SK-N-SH (cell line): ENCODE measurements at regions not wholly inside any gene's neighbourhood (a gene's known extent, or its start where the extent isn't known, plus 50 kb on each side); places are given as distances from the start of the nearest gene placed in this dataset.

Source experiments
- CHD2 ChIP-seq: fragments of 150-350 bp; IDR thresholded peaks from 2 replicates; pipeline ENCODE4 v1.6.1; 2018; ENCODE audit warnings: low read length; ENCODE audit not compliant: partially characterized antibody
- ELF1 ChIP-seq: IDR thresholded peaks from 2 replicates; pipeline ENCODE4 v1.4.0; 2012
- EP300 ChIP-seq, 2 experiments: IDR thresholded peaks; 2 replicates each; pipeline versions ENCODE4 v1.4.0 to v1.6.1; 2012; ENCODE audit warnings: borderline replicate concordance in 1 of 2, low read depth in 1 of 2, low read length in 1 of 2
- EZH2phosphoT487 ChIP-seq: fragments of 200-600 bp; sonication (generic); IDR thresholded peaks from 2 replicates; pipeline ENCODE4 v1.6.1; 2017; ENCODE audit warnings: low read depth, mixed run types, mild to moderate bottlenecking, antibody characterized with exemption, moderate library complexity, borderline replicate concordance
- FOSL2 ChIP-seq: IDR thresholded peaks from 2 replicates; pipeline ENCODE4 v1.4.0; 2012; ENCODE audit warnings: low read depth, mild to moderate bottlenecking, moderate library complexity, borderline replicate concordance
- FOXJ3 ChIP-seq: sonication (generic); formaldehyde crosslinking; IDR thresholded peaks from 2 replicates; pipeline ENCODE4 v1.5.1; 2020; ENCODE audit warnings: mild to moderate bottlenecking, missing genetic modification reagents
- FOXM1 ChIP-seq: IDR thresholded peaks from 2 replicates; pipeline ENCODE4 v1.4.0; 2012; ENCODE audit warnings: low read depth, mild to moderate bottlenecking
- GATA2 ChIP-seq: sonication (generic); formaldehyde crosslinking; IDR thresholded peaks from 2 replicates; pipeline ENCODE4 v1.5.0; 2020; ENCODE audit warnings: mild to moderate bottlenecking, missing genetic modification reagents
- JUND ChIP-seq: IDR thresholded peaks from 2 replicates; pipeline ENCODE4 v1.4.0; 2012
- MEF2A ChIP-seq: IDR thresholded peaks from 2 replicates; pipeline ENCODE4 v1.4.0; 2012; ENCODE audit warnings: low read depth, borderline replicate concordance
- MXI1 ChIP-seq: IDR thresholded peaks from 2 replicates; pipeline ENCODE4 v1.6.1; 2012; ENCODE audit warnings: mild to moderate bottlenecking, low read depth, low read length, improper control_type of control experiment
- NFIC ChIP-seq: IDR thresholded peaks from 2 replicates; pipeline ENCODE4 v1.4.0; 2012; ENCODE audit warnings: borderline replicate concordance
- NRF1 ChIP-seq: IDR thresholded peaks from 2 replicates; pipeline ENCODE4 v1.6.1; 2012; ENCODE audit warnings: low read depth, mild to moderate bottlenecking, low read length
- RAD21 ChIP-seq: IDR thresholded peaks from 2 replicates; pipeline ENCODE4 v1.6.1; 2012; ENCODE audit warnings: mild to moderate bottlenecking, low read length
- RCOR1 ChIP-seq: fragments of 150-350 bp; IDR thresholded peaks from 2 replicates; pipeline ENCODE4 v1.6.1; 2017; ENCODE audit warnings: antibody characterized with exemption, low read length
- RFX5 ChIP-seq: IDR thresholded peaks from 2 replicates; pipeline ENCODE4 v1.6.1; 2012; ENCODE audit warnings: mild to moderate bottlenecking, improper control_type of control experiment, low read length
- RXRA ChIP-seq: IDR thresholded peaks from 2 replicates; pipeline ENCODE4 v1.4.0; 2012; ENCODE audit warnings: low read depth, mild to moderate bottlenecking, borderline replicate concordance
- SIN3A ChIP-seq: IDR thresholded peaks from 2 replicates; pipeline ENCODE4 v1.6.1; 2012; ENCODE audit warnings: low read depth, mild to moderate bottlenecking, low read length, moderate library complexity, borderline replicate concordance
- SMC3 ChIP-seq: IDR thresholded peaks from 2 replicates; pipeline ENCODE4 v1.6.1; 2012; ENCODE audit warnings: low read depth, low read length, improper control_type of control experiment
- TCF12 ChIP-seq: IDR thresholded peaks from 2 replicates; pipeline ENCODE4 v1.4.0; 2012
- YY1 ChIP-seq: IDR thresholded peaks from 2 replicates; pipeline ENCODE4 v1.4.0; 2012; ENCODE audit warnings: low read depth, mild to moderate bottlenecking
- TF ChIP-seq, protein P1 (sequence below): IDR thresholded peaks from 2 replicates; pipeline ENCODE4; 2012
- TF ChIP-seq, protein P2 (sequence below): fragments of 150-350 bp; IDR thresholded peaks from 2 replicates; pipeline ENCODE4 v1.6.1; 2016; ENCODE audit warnings: mild to moderate bottlenecking, low read depth, low read length
- TF ChIP-seq, protein P3 (sequence below): IDR thresholded peaks from 2 replicates; pipeline ENCODE4 v1.4.0; 2012; ENCODE audit warnings: low read depth, borderline replicate concordance
- TF ChIP-seq, protein P4 (sequence below): fragments of 150-350 bp; IDR thresholded peaks from 2 replicates; pipeline ENCODE4 v1.6.1; 2017; ENCODE audit warnings: antibody characterized with exemption, low read length, low read depth, borderline replicate concordance
- TF ChIP-seq, protein P5 (sequence below): IDR thresholded peaks from 2 replicates; pipeline ENCODE4 v1.6.1; 2012; ENCODE audit warnings: mild to moderate bottlenecking, low read depth, low read length, moderate library complexity

DNA sequence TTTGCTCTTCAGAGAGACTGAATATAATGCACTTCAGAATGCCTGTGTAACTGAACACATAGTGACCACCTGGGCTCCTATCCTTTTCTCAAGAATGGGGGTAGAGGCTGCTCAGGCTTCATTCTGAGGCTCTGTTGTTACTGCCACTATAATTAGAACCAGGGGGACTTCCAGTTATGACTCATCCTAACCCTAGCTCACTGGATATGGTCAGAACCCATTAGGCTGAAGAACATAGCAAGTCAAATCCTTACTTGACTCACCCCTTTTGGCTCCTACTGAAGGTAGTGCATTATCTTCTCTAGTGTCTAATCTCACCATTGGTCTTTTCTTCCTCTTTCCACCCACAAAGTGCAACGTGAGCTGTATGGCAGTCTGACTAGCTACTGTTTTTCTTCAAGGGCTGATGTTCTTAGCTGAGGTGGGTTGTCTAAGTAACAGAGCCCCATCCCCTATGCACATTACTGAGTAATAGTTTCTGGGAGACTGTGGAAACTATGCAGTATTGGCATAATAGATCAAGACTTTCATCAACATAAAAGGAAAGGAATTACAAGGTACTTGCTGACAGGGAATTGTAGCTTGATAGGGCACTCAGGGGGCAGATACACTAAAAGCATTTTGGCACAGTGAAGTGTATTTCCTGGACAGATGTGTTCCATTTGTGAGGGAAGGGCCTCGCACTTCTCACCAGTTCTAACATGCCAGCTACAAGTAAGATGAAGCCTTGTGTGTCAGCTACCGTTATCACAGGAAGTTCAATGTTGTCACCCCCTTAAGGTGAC lies 431.0 kb upstream of the MEF2C start (continued):
- TF ChIP-seq, protein P1, sequence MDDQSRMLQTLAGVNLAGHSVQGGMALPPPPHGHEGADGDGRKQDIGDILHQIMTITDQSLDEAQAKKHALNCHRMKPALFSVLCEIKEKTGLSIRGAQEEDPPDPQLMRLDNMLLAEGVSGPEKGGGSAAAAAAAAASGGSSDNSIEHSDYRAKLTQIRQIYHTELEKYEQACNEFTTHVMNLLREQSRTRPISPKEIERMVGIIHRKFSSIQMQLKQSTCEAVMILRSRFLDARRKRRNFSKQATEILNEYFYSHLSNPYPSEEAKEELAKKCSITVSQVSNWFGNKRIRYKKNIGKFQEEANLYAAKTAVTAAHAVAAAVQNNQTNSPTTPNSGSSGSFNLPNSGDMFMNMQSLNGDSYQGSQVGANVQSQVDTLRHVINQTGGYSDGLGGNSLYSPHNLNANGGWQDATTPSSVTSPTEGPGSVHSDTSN: peak; percentile 85
- TF ChIP-seq RXRA (peak; percentile 59; the same call in 1 of the 2 replicates), FOXM1 (no peak; the same call in 1 of the 2 replicates), FOSL2 (peak; percentile 87), NRF1 (no peak), TCF12 (peak; percentile 88), SIN3A (no peak), YY1 (0 out of 2 replicates have a peak, but pooled peaks have one; percentile 38), NFIC (peak; percentile 69), MXI1 (no peak), JUND (peak; percentile 89), MEF2A (peak; percentile 88), GATA2 (CRISPR knock-in tag) (no peak), EZH2phosphoT487 (no peak), RCOR1 (no peak), CHD2 (no peak), EP300 (IDR thresholded peaks at IDR 0.05; ENCODE audit: borderline replicate concordance in 1 of 2, low read depth in 1 of 2, low read length in 1 of 2) (peak; percentile 24 to 79; a peak in 1 of 4 replicates), FOXJ3 (CRISPR knock-in tag) (no peak), SMC3 (no peak), RFX5 (no peak), ELF1 (no peak), RAD21 (0 out of 2 replicates have a peak, but pooled peaks have one; percentile 1)
- TF ChIP-seq, protein P2, sequence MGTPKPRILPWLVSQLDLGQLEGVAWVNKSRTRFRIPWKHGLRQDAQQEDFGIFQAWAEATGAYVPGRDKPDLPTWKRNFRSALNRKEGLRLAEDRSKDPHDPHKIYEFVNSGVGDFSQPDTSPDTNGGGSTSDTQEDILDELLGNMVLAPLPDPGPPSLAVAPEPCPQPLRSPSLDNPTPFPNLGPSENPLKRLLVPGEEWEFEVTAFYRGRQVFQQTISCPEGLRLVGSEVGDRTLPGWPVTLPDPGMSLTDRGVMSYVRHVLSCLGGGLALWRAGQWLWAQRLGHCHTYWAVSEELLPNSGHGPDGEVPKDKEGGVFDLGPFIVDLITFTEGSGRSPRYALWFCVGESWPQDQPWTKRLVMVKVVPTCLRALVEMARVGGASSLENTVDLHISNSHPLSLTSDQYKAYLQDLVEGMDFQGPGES: no peak
- TF ChIP-seq, protein P3, sequence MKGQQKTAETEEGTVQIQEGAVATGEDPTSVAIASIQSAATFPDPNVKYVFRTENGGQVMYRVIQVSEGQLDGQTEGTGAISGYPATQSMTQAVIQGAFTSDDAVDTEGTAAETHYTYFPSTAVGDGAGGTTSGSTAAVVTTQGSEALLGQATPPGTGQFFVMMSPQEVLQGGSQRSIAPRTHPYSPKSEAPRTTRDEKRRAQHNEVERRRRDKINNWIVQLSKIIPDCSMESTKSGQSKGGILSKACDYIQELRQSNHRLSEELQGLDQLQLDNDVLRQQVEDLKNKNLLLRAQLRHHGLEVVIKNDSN: no peak
- TF ChIP-seq, protein P4, sequence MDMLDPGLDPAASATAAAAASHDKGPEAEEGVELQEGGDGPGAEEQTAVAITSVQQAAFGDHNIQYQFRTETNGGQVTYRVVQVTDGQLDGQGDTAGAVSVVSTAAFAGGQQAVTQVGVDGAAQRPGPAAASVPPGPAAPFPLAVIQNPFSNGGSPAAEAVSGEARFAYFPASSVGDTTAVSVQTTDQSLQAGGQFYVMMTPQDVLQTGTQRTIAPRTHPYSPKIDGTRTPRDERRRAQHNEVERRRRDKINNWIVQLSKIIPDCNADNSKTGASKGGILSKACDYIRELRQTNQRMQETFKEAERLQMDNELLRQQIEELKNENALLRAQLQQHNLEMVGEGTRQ: no peak
- TF ChIP-seq, protein P5, sequence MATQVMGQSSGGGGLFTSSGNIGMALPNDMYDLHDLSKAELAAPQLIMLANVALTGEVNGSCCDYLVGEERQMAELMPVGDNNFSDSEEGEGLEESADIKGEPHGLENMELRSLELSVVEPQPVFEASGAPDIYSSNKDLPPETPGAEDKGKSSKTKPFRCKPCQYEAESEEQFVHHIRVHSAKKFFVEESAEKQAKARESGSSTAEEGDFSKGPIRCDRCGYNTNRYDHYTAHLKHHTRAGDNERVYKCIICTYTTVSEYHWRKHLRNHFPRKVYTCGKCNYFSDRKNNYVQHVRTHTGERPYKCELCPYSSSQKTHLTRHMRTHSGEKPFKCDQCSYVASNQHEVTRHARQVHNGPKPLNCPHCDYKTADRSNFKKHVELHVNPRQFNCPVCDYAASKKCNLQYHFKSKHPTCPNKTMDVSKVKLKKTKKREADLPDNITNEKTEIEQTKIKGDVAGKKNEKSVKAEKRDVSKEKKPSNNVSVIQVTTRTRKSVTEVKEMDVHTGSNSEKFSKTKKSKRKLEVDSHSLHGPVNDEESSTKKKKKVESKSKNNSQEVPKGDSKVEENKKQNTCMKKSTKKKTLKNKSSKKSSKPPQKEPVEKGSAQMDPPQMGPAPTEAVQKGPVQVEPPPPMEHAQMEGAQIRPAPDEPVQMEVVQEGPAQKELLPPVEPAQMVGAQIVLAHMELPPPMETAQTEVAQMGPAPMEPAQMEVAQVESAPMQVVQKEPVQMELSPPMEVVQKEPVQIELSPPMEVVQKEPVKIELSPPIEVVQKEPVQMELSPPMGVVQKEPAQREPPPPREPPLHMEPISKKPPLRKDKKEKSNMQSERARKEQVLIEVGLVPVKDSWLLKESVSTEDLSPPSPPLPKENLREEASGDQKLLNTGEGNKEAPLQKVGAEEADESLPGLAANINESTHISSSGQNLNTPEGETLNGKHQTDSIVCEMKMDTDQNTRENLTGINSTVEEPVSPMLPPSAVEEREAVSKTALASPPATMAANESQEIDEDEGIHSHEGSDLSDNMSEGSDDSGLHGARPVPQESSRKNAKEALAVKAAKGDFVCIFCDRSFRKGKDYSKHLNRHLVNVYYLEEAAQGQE: no peak
- TF ChIP-seq, all 33 proteins: peak for 13
